H1 (cell line): ENCODE measurements at regions not wholly inside any gene's neighbourhood (a gene's known extent, or its start where the extent isn't known, plus 50 kb on each side); places are given as distances from the start of the nearest gene placed in this dataset.

Source experiments
- CTCF ChIA-PET: fragments of 300-600 bp; sonication (Branson Sonifier 250); formaldehyde crosslinking; loops from one replicate; lab custom pipeline; 2021; ENCODE audit not compliant: partially characterized antibody; lab: Charles Lee
- POLR2A ChIA-PET: fragments of 300-600 bp; sonication (Branson Sonifier 250); formaldehyde crosslinking; loops from one replicate; lab custom pipeline; 2021; ENCODE audit warnings: inconsistent platforms; ENCODE audit not compliant: partially characterized antibody; lab: Charles Lee
- DNase-seq, 2 experiments: peaks; one replicate each; pipeline versions ENCODE4 v3.0.0 to v3.0.0-alpha.2; 2010 to 2022; ENCODE audit warnings: low spot score in 2 of 2, low read depth in 1 of 2, mixed read lengths in 1 of 2
- FAIRE-seq: peaks from 2 replicates; lab custom pipeline; 2011; peaks lifted over from hg19 to GRCh38; lab: Jason Lieb, UNC
- H2AFZ ChIP-seq: 2 replicates; pipeline ENCODE4 v1.8.1; 2012; ENCODE audit warnings: low read length, inconsistent platforms
- H2AK5ac ChIP-seq: 2 replicates; pipeline ENCODE4 v1.6.1; 2013; ENCODE audit warnings: low read depth, low read length
- H2BK120ac ChIP-seq: replicated peaks from 2 replicates; pipeline ENCODE3; 2013; ENCODE audit warnings: low read depth, low read length, inconsistent platforms
- H2BK12ac ChIP-seq: 2 replicates; pipeline ENCODE4 v1.6.1; 2013; ENCODE audit warnings: low read depth, low read length
- H2BK15ac ChIP-seq: 2 replicates; pipeline ENCODE4 v1.6.1; 2013; ENCODE audit warnings: low read length
- H2BK20ac ChIP-seq: 2 replicates; pipeline ENCODE4 v1.6.1; 2013; ENCODE audit warnings: low read length
- H2BK5ac ChIP-seq: 2 replicates; pipeline ENCODE4 v1.6.1; 2013; ENCODE audit warnings: low read depth, low read length
- H3K14ac ChIP-seq: 2 replicates; pipeline ENCODE4 v1.6.1; 2013; ENCODE audit warnings: inconsistent platforms; ENCODE audit not compliant: insufficient read length
- H3K18ac ChIP-seq: 2 replicates; pipeline ENCODE4 v1.6.1; 2013; ENCODE audit warnings: low read length; ENCODE audit errors: extremely low read depth
- H3K23ac ChIP-seq: 2 replicates; pipeline ENCODE4 v1.6.1; 2013; ENCODE audit warnings: inconsistent platforms; ENCODE audit not compliant: insufficient read length
- H3K23me2 ChIP-seq: 2 replicates; pipeline ENCODE4 v1.6.1; 2013; ENCODE audit warnings: low read depth, low read length
- H3K27ac ChIP-seq: 2 replicates; pipeline ENCODE4 v1.6.1; 2011; ENCODE audit warnings: low read depth, low read length, inconsistent platforms
- H3K27me3 ChIP-seq, 4 experiments: replicated peaks in 1 of 4; 1 replicate in 1 of 4; 2 replicates in 3 of 4; pipeline versions ENCODE4 v1.6.1 to v1.8.1; 2011 to 2013; ENCODE audit warnings: low read length in 3 of 4, mild to moderate bottlenecking in 3 of 4, inconsistent platforms in 2 of 4, mixed read lengths in 2 of 4, moderate library complexity in 1 of 4; ENCODE audit not compliant: control insufficient read depth in 3 of 4, insufficient read depth in 3 of 4; ENCODE audit errors: extremely low read depth in 1 of 4
- H3K36me3 ChIP-seq, 4 experiments: 2 replicates each; pipeline versions ENCODE4 v1.6.1 to v1.8.1; 2011 to 2013; ENCODE audit warnings: mild to moderate bottlenecking in 4 of 4, low read length in 3 of 4, moderate library complexity in 2 of 4, control low read depth in 1 of 4, inconsistent platforms in 1 of 4; ENCODE audit not compliant: insufficient read depth in 4 of 4, control insufficient read depth in 2 of 4
- H3K4ac ChIP-seq: replicated peaks from 2 replicates; pipeline ENCODE3; 2013; ENCODE audit warnings: low read length, low read depth, mixed read lengths, inconsistent platforms; ENCODE audit not compliant: insufficient read length
- H3K4me1 ChIP-seq, 4 experiments: replicated peaks in 1 of 4; 1 replicate in 1 of 4; 2 replicates in 3 of 4; pipeline versions ENCODE4 v1.6.1 to v1.8.1; 2011 to 2013; ENCODE audit warnings: low read length in 3 of 4, inconsistent platforms in 2 of 4, mixed read lengths in 1 of 4; ENCODE audit not compliant: insufficient read depth in 4 of 4, control insufficient read depth in 3 of 4
- H3K4me2 ChIP-seq, 2 experiments: 2 replicates each; pipeline versions ENCODE4 v1.6.1 to v1.8.1; 2011 to 2013; ENCODE audit warnings: low read depth in 2 of 2, low read length in 2 of 2, control low read depth in 1 of 2, inconsistent platforms in 1 of 2, mild to moderate bottlenecking in 1 of 2; ENCODE audit not compliant: insufficient read depth in 1 of 2
- H3K4me3 ChIP-seq, 4 experiments: fragments of 200-600, 300-600 bp in 1 of 4; sonication (generic), shearing (Covaris generic), sonication (Bioruptor Twin) in 1 of 4; 2 replicates each; pipeline versions ENCODE4 v1.5.1 to v1.8.1; 2011 to 2016; ENCODE audit warnings: low read length in 4 of 4, low read depth in 3 of 4, control low read depth in 2 of 4, inconsistent platforms in 2 of 4, mild to moderate bottlenecking in 2 of 4, mixed read lengths in 1 of 4, moderate library complexity in 1 of 4; ENCODE audit not compliant: insufficient read depth in 2 of 4; ENCODE audit errors: extremely low read depth in 1 of 4
- H3K56ac ChIP-seq: replicated peaks from 2 replicates; pipeline ENCODE3; 2013; ENCODE audit warnings: low read depth, mild to moderate bottlenecking, mixed read lengths, low read length, inconsistent platforms; ENCODE audit not compliant: insufficient read length
- H3K79me1 ChIP-seq: 2 replicates; pipeline ENCODE4 v1.6.1; 2013; ENCODE audit warnings: low read depth, low read length, control low read depth
- H3K79me2 ChIP-seq, 2 experiments: 2 replicates each; pipeline versions ENCODE4 v1.6.1 to v1.8.1; 2012 to 2013; ENCODE audit warnings: low read length in 2 of 2, mild to moderate bottlenecking in 2 of 2, inconsistent platforms in 1 of 2; ENCODE audit not compliant: insufficient read depth in 2 of 2, control insufficient read depth in 1 of 2
- H3K9ac ChIP-seq, 4 experiments: replicated peaks in 1 of 4; 1 replicate in 1 of 4; 2 replicates in 3 of 4; pipeline versions ENCODE4 v1.6.1 to v1.8.1; 2011 to 2013; ENCODE audit warnings: low read depth in 3 of 4, low read length in 3 of 4, control low read depth in 2 of 4, mild to moderate bottlenecking in 2 of 4, moderate library complexity in 2 of 4, inconsistent platforms in 1 of 4; ENCODE audit errors: extremely low read depth in 1 of 4
- H3K9me3 ChIP-seq, 2 experiments: 2 replicates each; pipeline versions ENCODE4 v1.6.1 to v1.8.1; 2012 to 2013; ENCODE audit warnings: mild to moderate bottlenecking in 2 of 2, moderate library complexity in 2 of 2, control low read depth in 1 of 2, inconsistent platforms in 1 of 2, low read depth in 1 of 2, low read length in 1 of 2, mixed read lengths in 1 of 2; ENCODE audit not compliant: insufficient read depth in 2 of 2
- H4K20me1 ChIP-seq, 2 experiments: replicated peaks in 1 of 2; 2 replicates each; pipeline versions ENCODE3 to v1.8.1; 2011 to 2013; ENCODE audit warnings: inconsistent platforms in 2 of 2, low read length in 2 of 2, mild to moderate bottlenecking in 1 of 2; ENCODE audit not compliant: insufficient read depth in 2 of 2, control insufficient read depth in 1 of 2
- H4K5ac ChIP-seq: 2 replicates; pipeline ENCODE4 v1.6.1; 2013; ENCODE audit warnings: low read length, low read depth, mixed read lengths, inconsistent platforms; ENCODE audit not compliant: insufficient read length
- H4K8ac ChIP-seq: 2 replicates; pipeline ENCODE4 v1.8.0; 2013; ENCODE audit warnings: mild to moderate bottlenecking, moderate library complexity, low read length, inconsistent platforms; ENCODE audit not compliant: insufficient read depth; ENCODE audit errors: extremely low read depth
- H4K91ac ChIP-seq: replicated peaks from 2 replicates; pipeline ENCODE3; 2013; ENCODE audit warnings: low read length, mixed read lengths, inconsistent platforms; ENCODE audit not compliant: insufficient read length
- ASH2L ChIP-seq: fragments of 200-600, 300-600 bp; sonication (generic); IDR thresholded peaks from one replicate; pipeline ENCODE4 v1.7.1; 2017; ENCODE audit warnings: low read length
- CHD1 ChIP-seq: IDR thresholded peaks from 2 replicates; pipeline ENCODE4 v1.6.1; 2012; ENCODE audit warnings: low read depth, low read length, improper control_type of control experiment
- HDAC2 ChIP-seq, 2 experiments: fragments of 300-600 bp in 1 of 2; sonication (generic) in 1 of 2; IDR thresholded peaks; 2 replicates each; pipeline ENCODE4 v1.6.1; 2011 to 2012; ENCODE audit warnings: low read depth in 2 of 2, low read length in 2 of 2, mild to moderate bottlenecking in 2 of 2, moderate library complexity in 2 of 2, borderline replicate concordance in 1 of 2, inconsistent platforms in 1 of 2
- PHF8 ChIP-seq: fragments of 200-600 bp; sonication (generic); conservative IDR thresholded peaks from 2 replicates; pipeline ENCODE4 v1.7.1; 2012; ENCODE audit warnings: low read depth, mild to moderate bottlenecking, inconsistent platforms, low read length, moderate library complexity
- POLR2AphosphoS5 ChIP-seq: IDR thresholded peaks from 2 replicates; pipeline ENCODE4 v1.6.1; 2011; ENCODE audit warnings: low read depth, low read length
- RFX5 ChIP-seq: IDR thresholded peaks from 2 replicates; pipeline ENCODE4 v1.6.1; 2011; ENCODE audit warnings: low read depth, low read length, improper control_type of control experiment, borderline replicate concordance
- SIN3A ChIP-seq, 2 experiments: IDR thresholded peaks in 1 of 2; conservative IDR thresholded peaks in 1 of 2; 2 replicates each; pipeline ENCODE4 v1.6.1; 2011 to 2012; ENCODE audit warnings: low read length in 2 of 2, improper control_type of control experiment in 1 of 2, low read depth in 1 of 2, mild to moderate bottlenecking in 1 of 2
- TAF7 ChIP-seq: optimal IDR thresholded peaks from 2 replicates; pipeline ENCODE3; 2011; ENCODE audit warnings: low read depth, mild to moderate bottlenecking, inconsistent platforms, low read length, moderate library complexity, borderline replicate concordance
- WGBS, 2 experiments: shearing (Covaris generic) in 1 of 2; methylation state at CpG; one replicate each; pipeline versions ENCODE4 v1.1.6 to v1.1.7; 2013 to 2015; ENCODE audit warnings: low lambda C conversion rate in 2 of 2, mixed read lengths in 2 of 2, inconsistent platforms in 1 of 2, low coverage in 1 of 2, missing lambda C conversion rate in 1 of 2; ENCODE audit not compliant: insufficient replicate concordance in 2 of 2, insufficient coverage in 1 of 2, insufficient read length in 1 of 2; ENCODE audit errors: extremely low coverage in 1 of 2, missing lambda C conversion rate in 1 of 2; 5-methylcytosine and 5-hydroxymethylcytosine counted together
- TF ChIP-seq, protein P1 (sequence below): IDR thresholded peaks from 2 replicates; pipeline ENCODE4 v1.6.1; 2012; ENCODE audit warnings: inconsistent platforms
- TF ChIP-seq, protein P2 (sequence below): IDR thresholded peaks from 2 replicates; pipeline ENCODE4 v1.6.1; 2011; ENCODE audit warnings: low read depth, mild to moderate bottlenecking, low read length; ENCODE audit not compliant: insufficient read depth

DNA sequence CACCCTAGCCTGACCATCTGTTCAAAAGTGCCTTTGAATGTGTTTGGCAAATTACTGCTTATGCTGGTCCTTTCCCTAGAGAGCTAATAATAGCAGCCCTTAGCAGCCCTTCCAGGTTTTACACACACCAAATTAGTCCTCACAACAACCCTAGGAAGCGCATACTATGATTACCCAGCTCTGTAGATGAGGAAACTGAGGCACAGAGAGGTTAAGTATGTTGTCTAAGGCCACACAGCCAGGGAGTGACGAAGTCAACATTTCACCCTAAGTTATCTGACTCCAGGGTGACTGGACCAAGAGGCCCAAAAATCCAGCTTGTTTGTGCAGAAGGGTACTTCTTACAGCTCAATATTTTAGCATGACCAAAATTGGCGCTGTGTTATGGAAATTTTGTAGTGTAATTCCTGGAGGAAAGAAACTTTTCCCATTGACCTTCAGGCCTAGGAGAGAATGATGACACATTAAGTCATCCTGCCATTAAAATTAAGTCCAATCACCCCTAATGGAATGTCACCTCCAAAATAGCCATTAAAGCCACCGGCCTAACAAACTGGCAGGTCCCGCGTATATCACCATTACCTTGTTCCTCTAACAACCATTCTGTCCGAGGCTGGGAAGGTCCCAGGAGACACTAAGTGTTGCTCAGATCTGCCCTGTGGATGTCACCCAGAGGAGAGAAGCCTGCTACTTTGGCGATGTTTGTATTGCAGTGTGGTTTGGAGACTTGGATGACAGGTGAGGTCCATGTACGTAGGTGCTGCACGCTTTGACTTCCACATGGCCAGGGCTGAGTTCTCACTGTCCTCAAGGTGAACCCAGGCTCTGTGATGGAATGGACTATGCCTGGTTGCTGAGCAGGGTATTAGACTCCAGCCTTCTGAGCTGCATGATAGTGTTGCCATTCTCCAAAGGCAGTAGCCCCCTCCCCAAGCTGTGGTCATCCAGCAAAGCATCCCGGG, 258.3 kb downstream of the TOMM20 start:
- H3K27ac ChIP-seq, result no peak overlapping the region
- no peaks in the 10 kb centered on the region for H3K27me3 ChIP-seq
- no peak for DNase-seq
- H3K9me3 ChIP-seq, result peaks cover 0 to 3% of the 10 kb centered on the region in 2 experiments; a peak in 1 of 4 replicates
- no peak overlapping the region for H3K4me2 ChIP-seq
- no peak overlapping the region for H2AK5ac ChIP-seq
- no peak overlapping the region for H3K23ac ChIP-seq
- no peak overlapping the region for H3K4me3 ChIP-seq
- H2BK120ac ChIP-seq, result no peak overlapping the region
- no peaks in the 10 kb centered on the region; a peak in 1 of 7 replicates for H3K4me1 ChIP-seq
- ChIA-PET CTCF (interaction anchor here (0.6 to 1.0 kb wide), 2 partner anchors 184 to 214 kb away, joined by 3 read pairs; no protein-coding TSS in a partner anchor), POLR2A (no interaction called here)
- H2BK12ac ChIP-seq, result no peak overlapping the region; the same call in 1 of the 2 replicates
- H3K14ac ChIP-seq, result no peak overlapping the region
- H2BK5ac ChIP-seq, result no peak overlapping the region
- H2BK15ac ChIP-seq, result 0 out of 2 replicates have a peak overlapping the region, but pooled peaks have one; percentile 36
- H2AFZ ChIP-seq, result no peak overlapping the region
- no peaks in the 10 kb centered on the region for H4K20me1 ChIP-seq
- no peak overlapping the region for H2BK20ac ChIP-seq
- H3K56ac ChIP-seq, result no peak overlapping the region
- no peak overlapping the region for H3K4ac ChIP-seq
- H3K9ac ChIP-seq, result no peak overlapping the region
- FAIRE-seq, result no peak
- H3K18ac ChIP-seq, result no peak overlapping the region
- H3K36me3 ChIP-seq, result no peaks in the 10 kb centered on the region
- no peaks in the 10 kb centered on the region for H3K23me2 ChIP-seq
- no peak overlapping the region for H4K8ac ChIP-seq
- H4K5ac ChIP-seq, result no peak overlapping the region
- H3K79me1 ChIP-seq, result no peaks in the 10 kb centered on the region
- no peaks in the 10 kb centered on the region for H3K79me2 ChIP-seq
- WGBS, 2 experiments, result 90% methylated on average over 11 of the region's 11 CpGs; no CpG with 5 or more reads in 1 of the 2 experiments
- no peak overlapping the region for H4K91ac ChIP-seq
- TF ChIP-seq, protein P1, sequence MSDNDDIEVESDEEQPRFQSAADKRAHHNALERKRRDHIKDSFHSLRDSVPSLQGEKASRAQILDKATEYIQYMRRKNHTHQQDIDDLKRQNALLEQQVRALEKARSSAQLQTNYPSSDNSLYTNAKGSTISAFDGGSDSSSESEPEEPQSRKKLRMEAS, result no peak
- TF ChIP-seq HDAC2 (IDR thresholded peaks at IDR 0.05; ENCODE audit: borderline replicate concordance in 1 of 2, low read depth in 2 of 2, low read length in 2 of 2) (no peak), POLR2AphosphoS5 (no peak), CHD1 (no peak), ASH2L (no peak), TAF7 (no peak), PHF8 (no peak), SIN3A (conservative IDR thresholded peaks at IDR 0.05 in 1 of 2, IDR thresholded peaks at IDR 0.05 in 1 of 2; ENCODE audit: low read depth in 1 of 2, low read length in 2 of 2) (no peak), RFX5 (no peak)
- TF ChIP-seq, protein P2, sequence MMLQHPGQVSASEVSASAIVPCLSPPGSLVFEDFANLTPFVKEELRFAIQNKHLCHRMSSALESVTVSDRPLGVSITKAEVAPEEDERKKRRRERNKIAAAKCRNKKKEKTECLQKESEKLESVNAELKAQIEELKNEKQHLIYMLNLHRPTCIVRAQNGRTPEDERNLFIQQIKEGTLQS, result no peak
